GM23338 (cell line): ENCODE measurements at regions not wholly inside any gene's neighbourhood (a gene's known extent, or its start where the extent isn't known, plus 50 kb on each side); places are given as distances from the start of the nearest gene placed in this dataset.

Source experiments
- ATAC-seq: fragments of 200-7000 bp; cut with Tn5 transposase; 3 replicates; pipeline ENCODE4 v1.9.1; 2020
- DNase-seq: peaks from one replicate; pipeline ENCODE4 v3.0.0-alpha.2; 2015; ENCODE audit warnings: low spot score
- H2AFZ ChIP-seq: fragments of 200-600 bp; sonication (generic); 2 replicates; pipeline ENCODE4 v1.8.0; 2016; ENCODE audit warnings: antibody characterized with exemption, mild to moderate bottlenecking, moderate library complexity
- H3F3A ChIP-seq: fragments of 200-600 bp; sonication (generic); replicated peaks from 2 replicates; pipeline ENCODE4 v1.8.0; 2017; ENCODE audit warnings: antibody characterized with exemption, mixed run types, low read depth
- H3K27ac ChIP-seq: fragments of 200-600 bp; sonication (generic); 2 replicates; pipeline ENCODE4 v1.6.1; 2016; ENCODE audit warnings: low read depth
- H3K27me3 ChIP-seq: fragments of 200-600 bp; sonication (generic); 2 replicates; pipeline ENCODE4 v1.8.0; 2016; ENCODE audit warnings: mild to moderate bottlenecking, mixed run types, moderate library complexity; ENCODE audit not compliant: insufficient read depth
- H3K36me3 ChIP-seq: fragments of 200-600 bp; sonication (generic); 2 replicates; pipeline ENCODE4 v1.8.0; 2016; ENCODE audit warnings: mild to moderate bottlenecking; ENCODE audit not compliant: insufficient read depth
- H3K4me1 ChIP-seq: fragments of 200-600 bp; sonication (generic); 2 replicates; pipeline ENCODE4 v1.8.0; 2016; ENCODE audit warnings: mild to moderate bottlenecking, moderate library complexity; ENCODE audit not compliant: insufficient read depth
- H3K4me2 ChIP-seq: fragments of 200-600 bp; sonication (generic); 2 replicates; pipeline ENCODE4 v1.7.1; 2017; ENCODE audit warnings: mixed run types
- H3K4me3 ChIP-seq: fragments of 200-600 bp; sonication (generic); 2 replicates; pipeline ENCODE4 v1.6.1; 2016; ENCODE audit warnings: mixed run types
- H3K79me2 ChIP-seq: fragments of 200-600 bp; sonication (generic); replicated peaks from 2 replicates; pipeline ENCODE4 v1.8.0; 2017; ENCODE audit warnings: mild to moderate bottlenecking; ENCODE audit not compliant: insufficient read depth
- H3K9me2 ChIP-seq: fragments of 200-600 bp; sonication (generic); 2 replicates; pipeline ENCODE4 v1.8.0; 2017; ENCODE audit not compliant: insufficient read depth
- H4K20me1 ChIP-seq: fragments of 200-600 bp; sonication (generic); replicated peaks from 2 replicates; pipeline ENCODE4 v1.8.0; 2017; ENCODE audit warnings: mild to moderate bottlenecking; ENCODE audit not compliant: insufficient read depth
- H3K27ac Mint-ChIP-seq: 2 replicates; pipeline ENCODE4 v1.8.0; 2020; ENCODE audit warnings: inconsistent platforms, mild to moderate bottlenecking, moderate library complexity, mixed read lengths
- H3K27me3 Mint-ChIP-seq: 3 replicates; pipeline ENCODE4 v1.8.0; 2022; ENCODE audit warnings: low read depth, mild to moderate bottlenecking, moderate library complexity, mixed read lengths, inconsistent platforms; ENCODE audit not compliant: insufficient read depth, poor library complexity
- H3K36me3 Mint-ChIP-seq: 3 replicates; pipeline ENCODE4 v1.8.0; 2021; ENCODE audit warnings: low read depth, mild to moderate bottlenecking, inconsistent platforms, moderate library complexity, mixed read lengths
- H3K4me1 Mint-ChIP-seq: 3 replicates; pipeline ENCODE4 v1.8.0; 2020; ENCODE audit warnings: mild to moderate bottlenecking, inconsistent platforms, mixed read lengths
- H3K4me3 Mint-ChIP-seq: 3 replicates; pipeline ENCODE4 v1.8.0; 2021; ENCODE audit warnings: moderate library complexity, mild to moderate bottlenecking, inconsistent platforms, mixed read lengths
- H3K9me3 Mint-ChIP-seq: 3 replicates; pipeline ENCODE4 v1.8.0; 2020; ENCODE audit warnings: moderate library complexity, mild to moderate bottlenecking, inconsistent platforms, mixed read lengths
- CREB1 ChIP-seq: fragments of 250-450 bp; sonication (Bioruptor Pico); IDR thresholded peaks from 2 replicates; pipeline ENCODE4 v1.5.0; 2020; ENCODE audit warnings: low read depth, mild to moderate bottlenecking, moderate library complexity
- CTCF ChIP-seq, 2 experiments: fragments of 200-600 bp in 1 of 2; sonication (generic) in 1 of 2; conservative IDR thresholded peaks; 2 replicates each; pipeline versions ENCODE4 v1.5.1 to v1.6.1; 2016 to 2017; ENCODE audit warnings: antibody characterized with exemption in 2 of 2, low read depth in 2 of 2, mild to moderate bottlenecking in 2 of 2, moderate library complexity in 1 of 2
- ETS1 ChIP-seq: IDR thresholded peaks from 2 replicates; pipeline ENCODE4 v1.6.1; 2016; ENCODE audit warnings: antibody characterized with exemption
- EZH2 ChIP-seq: fragments of 200-600 bp; sonication (generic); IDR thresholded peaks from one replicate; pipeline ENCODE4 v1.8.0; 2017; ENCODE audit warnings: antibody characterized with exemption, mild to moderate bottlenecking, low read depth; ENCODE audit not compliant: unreplicated experiment
- EZH2phosphoT487 ChIP-seq: fragments of 200-600 bp; sonication (generic); IDR thresholded peaks from one replicate; pipeline ENCODE4 v1.8.1; 2018; ENCODE audit warnings: antibody characterized with exemption; ENCODE audit not compliant: unreplicated experiment
- JUNB ChIP-seq: IDR thresholded peaks from one replicate; pipeline ENCODE4 v1.6.1; 2016; ENCODE audit warnings: antibody characterized with exemption; ENCODE audit not compliant: unreplicated experiment
- NANOG ChIP-seq: IDR thresholded peaks from 2 replicates; pipeline ENCODE4 v1.6.1; 2016; ENCODE audit warnings: antibody characterized with exemption, borderline replicate concordance
- POLR2AphosphoS5 ChIP-seq: IDR thresholded peaks from 2 replicates; pipeline ENCODE4 v1.6.1; 2016; ENCODE audit warnings: antibody characterized with exemption, low read depth
- REST ChIP-seq: IDR thresholded peaks from one replicate; pipeline ENCODE4 v1.6.1; 2018; ENCODE audit warnings: antibody characterized with exemption; ENCODE audit not compliant: unreplicated experiment
- STAT1 ChIP-seq: IDR thresholded peaks from one replicate; pipeline ENCODE4 v1.6.1; 2016; ENCODE audit warnings: antibody characterized with exemption; ENCODE audit not compliant: unreplicated experiment
- ZNF114 ChIP-seq: fragments of 250-450 bp; sonication (Bioruptor Pico); IDR thresholded peaks from 2 replicates; pipeline ENCODE4 v1.5.0; 2020; ENCODE audit warnings: mild to moderate bottlenecking, moderate library complexity
- ZNF331 ChIP-seq: fragments of 250-450 bp; sonication (Bioruptor Pico); IDR thresholded peaks from 2 replicates; pipeline ENCODE4 v1.5.0; 2020; ENCODE audit warnings: low read depth, mild to moderate bottlenecking, moderate library complexity
- ZNF462 ChIP-seq: fragments of 250-450 bp; sonication (Bioruptor Pico); IDR thresholded peaks from 2 replicates; pipeline ENCODE4 v1.5.0; 2020; ENCODE audit warnings: mild to moderate bottlenecking, moderate library complexity

- H3F3A ChIP-seq = no peaks in the 10 kb centered on the region
- Mint-ChIP-seq H3K27me3 (peaks cover 1% of the 10 kb centered on the region), H3K4me1 (peaks cover 3% of the 10 kb centered on the region; the same call in 1 of the 3 replicates), H3K9me3 (no peaks in the 10 kb centered on the region), H3K27ac (no peak overlapping the region), H3K4me3 (no peak overlapping the region), H3K36me3 (no peaks in the 10 kb centered on the region)
- no peaks in the 10 kb centered on the region for H3K36me3 ChIP-seq
- no peak overlapping the region for H3K4me2 ChIP-seq
- no peak overlapping the region for H2AFZ ChIP-seq
- no peak for DNase-seq
- no peaks in the 10 kb centered on the region for H3K4me1 ChIP-seq
- no peaks in the 10 kb centered on the region; the same call in 1 of the 2 replicates for H3K9me2 ChIP-seq
- TF ChIP-seq CTCF (conservative IDR thresholded peaks at IDR 0.05; ENCODE audit: low read depth in 2 of 2) (no peak), ETS1 (no peak), EZH2 (no peak), ZNF331 (CRISPR knock-in tag) (no peak), POLR2AphosphoS5 (no peak), ZNF114 (CRISPR knock-in tag) (no peak), NANOG (no peak), STAT1 (no peak), REST (no peak), ZNF462 (no peak), EZH2phosphoT487 (no peak), CREB1 (no peak), JUNB (no peak)
- H3K4me3 ChIP-seq = no peak overlapping the region
- H4K20me1 ChIP-seq = no peaks in the 10 kb centered on the region
- no peak for ATAC-seq
- H3K79me2 ChIP-seq = no peaks in the 10 kb centered on the region
- no peak overlapping the region for H3K27ac ChIP-seq
- H3K27me3 ChIP-seq = no peaks in the 10 kb centered on the region
These were observed 180.8 kb upstream of the POM121L12 start for GRCh38 chr7:52854681-52855080.
